Astrocyte (in vitro differentiated cells and primary cell): ENCODE measurements at regions not wholly inside any gene's neighbourhood (a gene's known extent, or its start where the extent isn't known, plus 50 kb on each side); places are given as distances from the start of the nearest gene placed in this dataset.
A peak's percentile ranks its signal among the peaks of the same experiment; 100 is the strongest.

ENCODE experiments used
- DNase-seq: peaks from one replicate; pipeline ENCODE4 v3.0.0-alpha.2; 2010; ENCODE audit warnings: low read depth
- FAIRE-seq: peaks from 2 replicates; lab custom pipeline; 2011; peaks lifted over from hg19 to GRCh38; lab: Jason Lieb, UNC
- H2AFZ ChIP-seq: 2 replicates; pipeline ENCODE4 v1.6.0; 2012; ENCODE audit warnings: low read depth, low read length, inconsistent platforms
- H3K27ac ChIP-seq: 2 replicates; pipeline ENCODE4 v1.5.1; 2011; ENCODE audit warnings: low read depth, low read length, inconsistent platforms
- H3K27me3 ChIP-seq: 2 replicates; pipeline ENCODE4 v1.6.0; 2011; ENCODE audit warnings: low read length, inconsistent platforms; ENCODE audit not compliant: insufficient read depth
- H3K36me3 ChIP-seq: 2 replicates; pipeline ENCODE4 v1.5.1; 2011; ENCODE audit warnings: low read length, inconsistent platforms; ENCODE audit not compliant: insufficient read depth
- H3K4me1 ChIP-seq: 2 replicates; pipeline ENCODE4 v1.5.1; 2011; ENCODE audit warnings: low read length, inconsistent platforms; ENCODE audit not compliant: insufficient read depth
- H3K4me2 ChIP-seq: 2 replicates; pipeline ENCODE4 v1.6.0; 2012; ENCODE audit warnings: low read length, inconsistent platforms
- H3K4me3 ChIP-seq: 2 replicates; pipeline ENCODE4 v1.5.1; 2011; ENCODE audit warnings: low read depth, mild to moderate bottlenecking, low read length, inconsistent platforms; ENCODE audit not compliant: insufficient read depth
- H3K79me2 ChIP-seq: 2 replicates; pipeline ENCODE4 v1.6.0; 2012; ENCODE audit warnings: mild to moderate bottlenecking, low read length, inconsistent platforms; ENCODE audit not compliant: insufficient read depth
- H3K9ac ChIP-seq: 2 replicates; pipeline ENCODE4 v1.6.0; 2012; ENCODE audit warnings: mild to moderate bottlenecking, low read length, inconsistent platforms
- H3K9me3 ChIP-seq: 2 replicates; pipeline ENCODE4 v1.5.1; 2012; ENCODE audit warnings: low read depth, mild to moderate bottlenecking, low read length, inconsistent platforms; ENCODE audit not compliant: insufficient read depth
- H4K20me1 ChIP-seq: 2 replicates; pipeline ENCODE4 v1.6.0; 2012; ENCODE audit warnings: low read length, inconsistent platforms; ENCODE audit not compliant: insufficient read depth
- H3K27ac Mint-ChIP-seq: one replicate; pipeline ENCODE4 v1.8.0; 2021; ENCODE audit warnings: mild to moderate bottlenecking, mixed read lengths; ENCODE audit not compliant: unreplicated experiment
- H3K27me3 Mint-ChIP-seq: one replicate; pipeline ENCODE4 v1.8.0; 2021; ENCODE audit warnings: low read depth, mixed read lengths; ENCODE audit not compliant: unreplicated experiment
- H3K36me3 Mint-ChIP-seq: one replicate; pipeline ENCODE4 v1.8.0; 2021; ENCODE audit warnings: low read depth, mixed read lengths; ENCODE audit not compliant: unreplicated experiment
- H3K4me1 Mint-ChIP-seq: one replicate; pipeline ENCODE4 v1.8.0; 2021; ENCODE audit warnings: low read depth, mixed read lengths; ENCODE audit not compliant: unreplicated experiment
- H3K4me3 Mint-ChIP-seq: one replicate; pipeline ENCODE4 v1.8.0; 2021; ENCODE audit warnings: mild to moderate bottlenecking, moderate library complexity, mixed read lengths; ENCODE audit not compliant: unreplicated experiment
- H3K9me3 Mint-ChIP-seq: one replicate; pipeline ENCODE4 v1.8.0; 2021; ENCODE audit warnings: mild to moderate bottlenecking, mixed read lengths; ENCODE audit not compliant: unreplicated experiment
- EZH2 ChIP-seq: IDR thresholded peaks from 2 replicates; pipeline ENCODE4 v1.6.1; 2012; ENCODE audit warnings: mild to moderate bottlenecking, low read length, inconsistent platforms; ENCODE audit not compliant: insufficient read depth
- TF ChIP-seq, protein P1 (sequence below): IDR thresholded peaks from 2 replicates; pipeline ENCODE4 v1.5.1; 2011; ENCODE audit warnings: low read depth, mild to moderate bottlenecking, inconsistent platforms, low read length, moderate library complexity; ENCODE audit not compliant: insufficient read depth

DNA sequence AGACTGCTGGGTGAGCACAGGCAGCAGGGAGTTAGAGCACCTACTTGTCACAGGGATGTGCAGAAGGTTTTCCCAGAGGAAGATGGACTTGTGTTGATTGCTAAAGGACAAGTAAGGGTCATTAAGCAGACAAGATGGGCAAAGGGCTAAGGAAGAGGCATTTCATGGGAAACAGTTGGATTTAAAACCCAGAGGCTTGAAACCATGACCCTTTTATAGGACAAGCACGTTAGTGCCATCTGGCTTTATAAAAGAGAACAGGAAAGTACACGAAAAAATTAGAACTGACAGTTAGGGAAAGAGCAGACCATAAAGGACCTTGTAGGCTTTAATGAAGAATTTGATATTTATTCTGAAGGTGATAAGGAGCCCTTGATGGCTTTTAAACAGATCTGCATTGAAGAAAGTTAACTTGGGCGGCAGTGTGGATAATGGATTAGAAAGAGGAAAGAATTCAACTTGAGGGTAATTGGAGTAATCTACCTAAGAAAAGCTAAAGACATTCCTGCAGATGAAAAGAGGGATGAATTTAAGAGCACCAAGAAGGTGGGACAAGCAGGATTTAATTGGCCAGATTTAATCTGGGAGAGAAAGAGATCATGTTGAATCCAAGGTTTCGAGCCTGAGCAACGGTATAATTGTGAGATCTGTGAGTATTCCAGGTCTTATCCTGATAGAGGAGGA lies 68.6 kb downstream of the ZC3H11B start:
- Mint-ChIP-seq H3K27me3 (no peaks in the 10 kb centered on the region), H3K9me3 (peaks cover 3% of the 10 kb centered on the region), H3K4me1 (peaks cover 13% of the 10 kb centered on the region), H3K36me3 (no peaks in the 10 kb centered on the region), H3K27ac (no peak overlapping the region), H3K4me3 (no peak overlapping the region)
- FAIRE-seq (no peak), DNase-seq (no peak)
- Histone ChIP-seq H3K9ac (no peak overlapping the region), H3K4me3 (no peak overlapping the region), H3K9me3 (no peaks in the 10 kb centered on the region), H2AFZ (no peak overlapping the region), H3K27me3 (no peaks in the 10 kb centered on the region), H4K20me1 (no peaks in the 10 kb centered on the region), H3K79me2 (no peaks in the 10 kb centered on the region), H3K4me1 (peaks cover 6% of the 10 kb centered on the region), H3K36me3 (no peaks in the 10 kb centered on the region), H3K4me2 (no peak overlapping the region), H3K27ac (no peak overlapping the region)
- TF ChIP-seq, protein P1, sequence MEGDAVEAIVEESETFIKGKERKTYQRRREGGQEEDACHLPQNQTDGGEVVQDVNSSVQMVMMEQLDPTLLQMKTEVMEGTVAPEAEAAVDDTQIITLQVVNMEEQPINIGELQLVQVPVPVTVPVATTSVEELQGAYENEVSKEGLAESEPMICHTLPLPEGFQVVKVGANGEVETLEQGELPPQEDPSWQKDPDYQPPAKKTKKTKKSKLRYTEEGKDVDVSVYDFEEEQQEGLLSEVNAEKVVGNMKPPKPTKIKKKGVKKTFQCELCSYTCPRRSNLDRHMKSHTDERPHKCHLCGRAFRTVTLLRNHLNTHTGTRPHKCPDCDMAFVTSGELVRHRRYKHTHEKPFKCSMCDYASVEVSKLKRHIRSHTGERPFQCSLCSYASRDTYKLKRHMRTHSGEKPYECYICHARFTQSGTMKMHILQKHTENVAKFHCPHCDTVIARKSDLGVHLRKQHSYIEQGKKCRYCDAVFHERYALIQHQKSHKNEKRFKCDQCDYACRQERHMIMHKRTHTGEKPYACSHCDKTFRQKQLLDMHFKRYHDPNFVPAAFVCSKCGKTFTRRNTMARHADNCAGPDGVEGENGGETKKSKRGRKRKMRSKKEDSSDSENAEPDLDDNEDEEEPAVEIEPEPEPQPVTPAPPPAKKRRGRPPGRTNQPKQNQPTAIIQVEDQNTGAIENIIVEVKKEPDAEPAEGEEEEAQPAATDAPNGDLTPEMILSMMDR, result no peak
- no peak for TF ChIP-seq EZH2

DNA sequence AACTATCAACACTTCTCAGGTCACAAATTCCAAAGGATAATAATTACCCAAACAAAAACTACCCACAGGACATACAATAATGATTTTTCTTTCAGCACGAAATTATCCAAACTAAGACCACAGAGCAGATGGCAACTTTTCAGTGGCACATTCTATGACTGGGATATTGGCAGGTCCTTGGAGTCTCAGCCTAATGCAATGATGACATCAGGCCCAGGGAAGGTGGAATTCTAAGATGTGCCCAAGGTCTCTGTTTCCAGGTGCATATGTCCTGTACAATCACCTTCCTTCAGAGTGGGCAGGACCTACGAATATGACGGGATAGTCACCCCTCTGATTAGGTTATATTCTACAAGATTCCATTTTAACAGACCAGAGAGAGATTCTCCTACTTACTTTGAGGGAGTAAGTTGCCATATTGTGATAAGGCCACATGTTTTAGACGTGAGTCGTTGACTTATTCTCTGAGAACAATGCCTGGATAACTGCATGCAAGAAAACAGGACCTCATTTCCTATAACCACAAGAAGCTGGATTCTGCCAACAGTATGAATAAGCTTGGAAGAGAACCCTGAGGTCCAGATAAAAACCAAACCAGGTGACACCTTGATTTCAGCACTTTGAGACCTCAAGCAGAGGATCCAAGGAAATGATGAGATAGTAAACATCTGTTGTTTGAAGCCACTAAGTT lies 69.9 kb downstream of the ZC3H11B start:
- Histone ChIP-seq H3K9ac (no peak overlapping the region), H3K79me2 (no peaks in the 10 kb centered on the region), H3K27me3 (no peaks in the 10 kb centered on the region), H3K4me2 (peak overlapping the region; percentile 22), H3K27ac (peak overlapping the region; percentile 65), H3K9me3 (no peaks in the 10 kb centered on the region), H2AFZ (peak overlapping the region; percentile 14), H3K4me3 (no peak overlapping the region), H3K36me3 (no peaks in the 10 kb centered on the region), H3K4me1 (peaks cover 6% of the 10 kb centered on the region), H4K20me1 (no peaks in the 10 kb centered on the region)
- no peaks in the 10 kb centered on the region for H3K27me3 Mint-ChIP-seq
- no peaks in the 10 kb centered on the region for H3K36me3 Mint-ChIP-seq
- no peak overlapping the region for H3K27ac Mint-ChIP-seq
- TF ChIP-seq EZH2, result no peak
- TF ChIP-seq, protein P1, result no peak
- FAIRE-seq, result no peak
- H3K4me3 Mint-ChIP-seq, result no peak overlapping the region
- peaks cover 3% of the 10 kb centered on the region for H3K9me3 Mint-ChIP-seq
- H3K4me1 Mint-ChIP-seq, result peaks cover 13% of the 10 kb centered on the region
- DNase-seq, result peak; percentile 98

DNA sequence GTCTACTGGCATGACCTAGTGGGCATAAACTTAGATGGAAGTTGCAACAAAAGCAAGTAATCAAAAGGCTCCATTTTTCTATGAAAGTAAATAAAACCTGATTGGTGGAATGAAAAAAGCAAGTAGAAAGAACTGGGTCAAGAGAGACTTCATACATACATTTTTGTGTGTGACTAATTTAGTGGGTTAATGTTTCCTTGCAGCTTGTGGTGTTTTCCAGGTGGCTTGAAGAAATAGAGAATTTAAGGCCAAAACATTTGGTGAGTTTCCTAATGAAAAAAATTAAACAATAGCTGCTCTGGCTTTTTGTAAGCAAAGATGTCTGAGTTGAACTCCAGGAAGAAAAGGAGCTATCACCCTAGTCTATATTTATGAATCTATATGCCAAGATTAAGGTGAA lies 71.0 kb downstream of the ZC3H11B start:
- Histone ChIP-seq H3K27me3 (no peaks in the 10 kb centered on the region), H3K36me3 (no peaks in the 10 kb centered on the region), H3K27ac (no peak overlapping the region), H4K20me1 (no peaks in the 10 kb centered on the region), H3K79me2 (no peaks in the 10 kb centered on the region), H3K4me1 (peaks cover 6% of the 10 kb centered on the region), H3K4me2 (no peak overlapping the region), H3K9ac (no peak overlapping the region), H2AFZ (no peak overlapping the region), H3K4me3 (no peak overlapping the region), H3K9me3 (no peaks in the 10 kb centered on the region)
- H3K9me3 Mint-ChIP-seq, result peaks cover 5% of the 10 kb centered on the region
- H3K36me3 Mint-ChIP-seq, result no peaks in the 10 kb centered on the region
- FAIRE-seq (no peak), DNase-seq (peak; percentile 63)
- no peak for TF ChIP-seq EZH2
- TF ChIP-seq, protein P1, result no peak
- H3K27ac Mint-ChIP-seq, result no peak overlapping the region
- no peaks in the 10 kb centered on the region for H3K27me3 Mint-ChIP-seq
- H3K4me1 Mint-ChIP-seq, result peaks cover 22% of the 10 kb centered on the region
- H3K4me3 Mint-ChIP-seq, result no peak overlapping the region
